ENCODE measurements at regions not wholly inside any gene's neighbourhood (a gene's known extent, or its start where the extent isn't known, plus 50 kb on each side); places are given as distances from the start of the nearest gene placed in this dataset.

DNA sequence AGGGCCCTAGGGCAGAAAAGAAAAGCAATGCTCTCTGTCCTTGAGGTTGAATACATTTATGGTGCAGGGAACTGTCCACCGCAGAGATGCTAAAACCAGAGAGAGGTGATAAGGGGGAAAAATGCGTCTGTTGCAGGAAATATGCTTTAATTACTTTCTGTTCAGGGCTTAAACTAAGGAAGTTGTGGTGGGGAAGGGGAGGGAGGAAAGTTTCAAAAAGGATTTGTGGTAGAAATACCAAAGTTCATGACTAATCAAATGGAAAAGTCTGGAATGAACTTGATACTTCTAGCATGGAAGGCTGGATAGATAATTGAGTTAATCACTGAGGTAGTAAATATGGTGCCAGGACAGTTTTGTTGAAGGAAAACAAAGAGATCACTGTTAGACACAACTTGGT is 99.0 kb downstream of the ASB9 start:
- CTCF ChIA-PET (ENCODE audit: low intra/inter-chr PET ratio): interaction anchor here (0.5 kb wide), 1 partner anchor 1196 kb away, joined by 3 read pairs; no protein-coding TSS in a partner anchor
- in situ Hi-C loops (cut with MboI) (no loop called here), intact Hi-C loops (cut with micrococcal nuclease) (no loop called here)
- Histone ChIP-seq H2AFZ (ENCODE audit: low read depth, low read length) (no peak overlapping the region), H4K20me1 (replicated peaks; ENCODE audit: control insufficient read depth, insufficient read depth, low read length) (no peaks in the 10 kb centered on the region), H3K27me3 (ENCODE audit: control insufficient read depth in 2 of 2, insufficient read depth in 2 of 2, low read length in 2 of 2) (no peaks in the 10 kb centered on the region), H3K36me3 (ENCODE audit: control insufficient read depth, insufficient read depth, low read length) (no peaks in the 10 kb centered on the region), H3K27ac (ENCODE audit: extremely low read depth, low read depth, low read length) (no peak overlapping the region), H3K4me2 (ENCODE audit: insufficient read depth, low read length) (no peak overlapping the region), H3K9me3 (replicated peaks; ENCODE audit: control insufficient read depth, insufficient read depth, low read depth, low read length) (no peaks in the 10 kb centered on the region), H3K9ac (ENCODE audit: insufficient read depth in 1 of 2, low read depth in 2 of 2, low read length in 2 of 2) (no peak overlapping the region), H3K4me3 (no peak overlapping the region), H3K4me1 (replicated peaks in 1 of 2; ENCODE audit: control insufficient read depth in 2 of 2, insufficient read depth in 2 of 2, low read length in 2 of 2) (peaks cover 0 to 2% of the 10 kb centered on the region in 2 experiments; a peak in 1 of 5 replicates), H3K79me2 (ENCODE audit: control insufficient read depth, insufficient read depth, low read length) (no peaks in the 10 kb centered on the region), H3K9me1 (ENCODE audit: control insufficient read depth, insufficient read depth, low read length) (no peaks in the 10 kb centered on the region)
- BruUV-seq (replicated peaks): no TSS peak
- ATAC-seq (no peak), DNase-seq (ENCODE audit: extremely low read depth in 1 of 4, low spot score in 3 of 4) (no peak), FAIRE-seq (no peak)
- POLR2A ChIA-PET: no interaction called here
- WGBS (ENCODE audit: insufficient coverage, low coverage, missing lambda C conversion rate): 0% methylated on average over 2 of the region's 2 CpGs
- no peak for TF ChIP-seq MAX (CRISPR knock-in tag; IDR thresholded peaks at IDR 0.05)
- TF ChIP-seq SRSF7 (optimal IDR thresholded peaks at IDR 0.05; ENCODE audit: low read depth, low read length): no peak
- TF ChIP-seq, protein P1, sequence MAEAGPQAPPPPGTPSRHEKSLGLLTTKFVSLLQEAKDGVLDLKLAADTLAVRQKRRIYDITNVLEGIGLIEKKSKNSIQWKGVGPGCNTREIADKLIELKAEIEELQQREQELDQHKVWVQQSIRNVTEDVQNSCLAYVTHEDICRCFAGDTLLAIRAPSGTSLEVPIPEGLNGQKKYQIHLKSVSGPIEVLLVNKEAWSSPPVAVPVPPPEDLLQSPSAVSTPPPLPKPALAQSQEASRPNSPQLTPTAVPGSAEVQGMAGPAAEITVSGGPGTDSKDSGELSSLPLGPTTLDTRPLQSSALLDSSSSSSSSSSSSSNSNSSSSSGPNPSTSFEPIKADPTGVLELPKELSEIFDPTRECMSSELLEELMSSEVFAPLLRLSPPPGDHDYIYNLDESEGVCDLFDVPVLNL (CRISPR knock-in tag; IDR thresholded peaks at IDR 0.05; ENCODE audit: low read depth): no peak
- no peak for TF ChIP-seq RFX1 (IDR thresholded peaks at IDR 0.05)
- TF ChIP-seq NFXL1 (CRISPR knock-in tag; IDR thresholded peaks at IDR 0.05): no peak
- TF ChIP-seq USF2 (CRISPR knock-in tag; IDR thresholded peaks at IDR 0.05): no peak
- TF ChIP-seq ZNF79 (CRISPR knock-in tag; IDR thresholded peaks at IDR 0.05; ENCODE audit: low read depth): no peak

All from K562 (cell line).